Suprapubic skin (tissue), 4 donors: ENCODE measurements at regions not wholly inside any gene's neighbourhood (a gene's known extent, or its start where the extent isn't known, plus 50 kb on each side); places are given as distances from the start of the nearest gene placed in this dataset.

Experiments used
- CTCF ChIP-seq, 2 donors: fragments of 200-600 bp in 1 of 2; fragments of 450-650 bp in 1 of 2; sonication (generic) in 1 of 2; IDR thresholded peaks; one replicate each; pipeline ENCODE4 v1.5.1; 2016 to 2019; ENCODE audit warnings: antibody characterized with exemption in 2 of 2, mild to moderate bottlenecking in 1 of 2, moderate library complexity in 1 of 2
- EP300 ChIP-seq: sonication (generic); formaldehyde crosslinking; IDR thresholded peaks from one replicate; pipeline ENCODE4 v1.6.1; 2017; ENCODE audit warnings: antibody characterized with exemption
- POLR2A ChIP-seq, 2 donors: fragments of 450-650 bp; IDR thresholded peaks; one replicate each; pipeline ENCODE4 v1.6.1; 2017; ENCODE audit warnings: antibody characterized with exemption in 2 of 2, mild to moderate bottlenecking in 2 of 2, moderate library complexity in 2 of 2
- POLR2AphosphoS5 ChIP-seq, 3 donors: sonication (generic); formaldehyde crosslinking; IDR thresholded peaks; one replicate each; pipeline ENCODE4 v1.6.1; 2017; ENCODE audit warnings: antibody characterized with exemption in 3 of 3

DNA sequence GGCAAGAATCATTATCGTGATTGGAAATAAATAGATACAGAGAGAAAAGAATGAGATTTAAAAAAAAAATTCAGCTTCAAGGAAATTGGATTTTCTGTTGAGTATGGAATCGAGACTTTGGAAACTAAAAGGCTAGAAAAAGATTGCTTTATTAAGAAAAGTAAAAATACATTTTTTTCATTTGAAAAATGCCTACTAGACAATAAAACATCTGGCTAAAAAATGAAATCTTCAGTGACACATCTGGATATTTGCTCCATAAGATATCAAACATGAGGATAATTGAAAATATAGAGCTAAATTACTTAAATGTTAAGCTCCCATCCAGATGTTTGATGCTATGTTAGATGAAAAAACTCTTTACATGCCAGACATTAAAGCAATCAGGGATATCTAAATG lies 879.5 kb downstream of the TSN start:
- TF ChIP-seq POLR2A (IDR thresholded peaks at IDR 0.05) (no peak), CTCF (IDR thresholded peaks at IDR 0.05) (no peak), POLR2AphosphoS5 (IDR thresholded peaks at IDR 0.05) (no peak), EP300 (no peak)
